HG02885 (cell line): ENCODE measurements at regions not wholly inside any gene's neighbourhood (a gene's known extent, or its start where the extent isn't known, plus 50 kb on each side); places are given as distances from the start of the nearest gene placed in this dataset.

Experiments
- ATAC-seq: cut with Tn5 transposase; IDR thresholded peaks from one replicate; pipeline ENCODE4 v1.9.1; 2021; ENCODE audit warnings: mild to moderate bottlenecking; ENCODE audit not compliant: unreplicated experiment, poor library complexity

GRCh38 chr7:112889268-112889667 lies 99.1 kb upstream of the TMEM168 start:
- ATAC-seq = no peak

DNA sequence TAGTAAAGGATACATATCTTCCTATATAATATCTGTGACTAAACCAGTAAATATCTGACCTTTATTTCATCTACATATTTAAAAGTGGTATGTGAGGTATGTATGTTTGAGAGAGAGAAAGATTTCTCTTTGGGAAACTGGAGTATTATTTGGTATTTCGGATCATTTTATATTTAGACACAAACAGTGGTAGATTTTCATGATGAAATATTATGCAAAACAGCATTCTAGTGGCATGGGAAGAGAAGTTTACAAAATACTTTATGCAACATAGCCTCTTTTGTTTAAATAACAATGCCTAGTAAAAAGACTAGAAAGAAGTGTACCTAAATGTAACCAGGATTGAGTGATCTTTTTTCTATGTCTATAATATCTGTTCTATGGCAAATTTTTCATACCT lies 98.6 kb upstream of the TMEM168 start:
- no peak for ATAC-seq

DNA sequence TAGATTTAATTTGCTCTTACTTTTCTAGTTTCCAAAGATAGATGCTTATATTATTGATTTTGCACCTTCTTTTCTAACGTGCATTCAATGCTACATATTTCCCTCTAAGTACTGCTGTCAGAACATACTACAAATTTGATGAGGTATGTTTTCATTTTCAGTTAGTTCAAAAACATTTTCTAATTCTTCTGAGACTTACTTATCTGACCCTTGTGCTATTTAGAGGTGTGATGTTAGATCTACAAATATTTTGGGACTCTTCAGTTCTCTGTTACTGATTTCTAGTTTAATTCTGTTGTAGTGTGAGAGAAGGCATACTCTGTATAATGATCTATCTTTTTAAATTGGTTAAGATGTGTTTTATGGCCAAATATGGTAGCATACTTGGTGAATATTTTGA lies 97.8 kb upstream of the TMEM168 start:
- peak; percentile 58 for ATAC-seq

GRCh38 chr7:112887337-112887736 lies 97.1 kb upstream of the TMEM168 start:
- ATAC-seq = no peak

DNA sequence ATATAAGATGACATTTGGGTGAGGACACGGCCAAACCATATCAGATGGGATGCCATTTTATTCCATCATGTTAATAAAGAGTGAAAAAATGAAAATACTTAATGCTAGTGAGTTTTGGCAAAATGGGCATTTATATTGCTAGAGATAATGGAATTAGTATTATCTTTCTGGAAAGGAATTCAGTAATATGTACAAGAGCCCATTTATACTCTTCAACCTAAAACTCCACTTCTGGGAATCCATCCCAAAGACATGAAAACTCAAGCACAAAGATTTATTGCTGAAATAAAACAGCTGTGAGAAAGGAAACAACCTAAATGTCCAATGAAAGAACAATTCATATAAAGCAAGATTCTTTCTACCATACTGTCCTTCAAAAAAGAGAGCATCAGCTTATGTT lies 96.0 kb upstream of the TMEM168 start:
- no peak for ATAC-seq

DNA sequence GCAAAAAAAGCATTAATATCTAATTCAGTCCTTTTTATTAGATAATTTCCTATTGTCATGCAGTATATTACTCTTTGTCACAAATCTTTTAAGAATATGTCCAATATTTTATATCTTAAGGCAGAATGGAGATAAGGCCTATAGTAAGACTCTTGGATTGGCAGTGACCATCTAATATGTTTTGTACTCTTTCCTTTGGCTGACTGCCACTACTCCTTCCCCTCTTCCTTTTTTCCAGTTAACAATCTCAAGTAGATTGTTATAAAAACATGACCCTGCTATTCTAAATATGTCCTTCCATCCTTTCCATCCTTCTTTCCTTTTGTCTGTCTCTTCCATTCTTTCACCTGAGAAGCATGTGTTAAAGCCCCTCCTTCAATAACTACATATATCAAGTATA lies 92.8 kb upstream of the TMEM168 start:
- ATAC-seq = no peak

DNA sequence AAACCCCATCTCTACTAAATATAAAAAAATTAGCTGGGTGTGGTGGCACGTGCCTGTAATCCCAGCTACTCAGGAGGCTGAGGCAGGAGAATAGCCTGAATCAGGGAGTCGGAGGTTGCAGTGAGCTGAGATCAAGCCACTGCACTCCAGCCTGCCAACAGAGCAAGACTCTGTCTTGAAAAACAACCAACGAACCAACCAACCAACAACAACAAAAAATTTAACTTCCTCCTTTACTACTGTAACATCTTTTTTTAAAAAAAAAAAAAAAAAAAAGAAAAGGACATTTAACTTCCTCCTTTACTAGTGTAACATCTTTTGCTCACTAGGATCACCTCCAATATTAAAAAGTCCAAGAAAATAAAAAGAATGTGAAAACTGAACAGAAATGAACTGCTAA lies 92.3 kb upstream of the TMEM168 start:
- no peak for ATAC-seq

DNA sequence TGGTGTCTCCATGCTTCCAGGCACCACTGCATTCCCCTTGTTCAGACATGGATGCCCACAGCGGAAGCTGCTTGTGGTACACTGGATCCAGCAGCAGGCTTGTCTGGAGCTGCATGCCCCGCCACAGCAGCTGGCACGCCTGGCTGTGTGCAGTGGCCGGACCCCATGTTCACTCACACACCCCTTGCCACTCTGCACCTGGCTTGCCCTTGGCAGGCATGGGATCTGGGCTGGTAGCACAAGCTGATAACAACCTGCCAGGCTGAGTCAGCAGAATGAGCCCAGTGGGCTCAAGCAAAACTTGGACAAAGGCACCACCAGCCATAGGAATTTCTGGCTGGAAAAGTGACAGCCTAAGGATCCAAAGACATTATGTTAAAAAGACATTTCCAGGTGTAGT lies 91.8 kb upstream of the TMEM168 start:
- ATAC-seq = no peak

- ATAC-seq = no peak
These were observed 90.7 kb upstream of the TMEM168 start for GRCh38 chr7:112880818-112881418.

DNA sequence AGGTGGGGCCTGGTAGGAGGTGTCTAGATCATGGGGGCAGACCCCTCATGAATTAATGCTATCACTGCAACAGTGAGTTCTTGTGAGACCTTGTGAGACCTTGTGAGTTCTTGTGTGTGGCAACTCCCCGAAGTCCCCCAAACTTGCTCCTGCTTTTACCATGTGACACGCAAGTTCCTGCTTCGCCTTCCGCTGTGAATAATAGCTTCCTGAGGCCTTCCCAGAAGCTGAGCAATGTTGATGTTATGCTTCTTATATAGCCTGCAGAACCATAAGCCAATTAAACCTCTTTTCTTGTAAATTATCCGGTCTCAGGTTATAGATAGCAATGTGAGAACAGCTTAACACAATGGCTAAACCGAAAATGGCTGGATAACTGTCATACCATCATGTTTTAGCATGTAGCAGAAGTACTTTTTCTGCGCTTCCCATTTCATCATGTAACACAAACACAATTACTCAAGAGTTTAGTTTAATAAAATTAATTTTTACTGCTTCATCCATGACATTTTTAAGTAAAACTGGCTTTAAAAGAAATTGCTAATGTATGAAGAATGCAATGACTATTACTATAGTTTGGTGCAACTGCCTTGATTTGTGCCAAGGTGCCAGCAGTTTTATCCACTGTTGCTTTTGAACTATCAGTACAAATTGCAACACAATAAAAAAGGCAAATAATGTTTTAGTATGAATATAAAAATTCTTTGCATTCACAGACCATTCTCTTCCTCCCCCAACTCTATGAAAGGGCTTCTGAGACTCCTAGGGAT lies 87.7 kb upstream of the TMEM168 start:
- ATAC-seq = no peak

- no peak for ATAC-seq
These were observed 86.7 kb upstream of the TMEM168 start for GRCh38 chr7:112876877-112877276.

GRCh38 chr7:112874909-112875308 lies 84.7 kb upstream of the TMEM168 start:
- no peak for ATAC-seq

GRCh38 chr7:112873831-112874553 lies 83.8 kb upstream of the TMEM168 start:
- ATAC-seq = peak; percentile 37

GRCh38 chr7:112869111-112869774 lies 79.0 kb upstream of the TMEM168 start:
- ATAC-seq = peak; percentile 58

DNA sequence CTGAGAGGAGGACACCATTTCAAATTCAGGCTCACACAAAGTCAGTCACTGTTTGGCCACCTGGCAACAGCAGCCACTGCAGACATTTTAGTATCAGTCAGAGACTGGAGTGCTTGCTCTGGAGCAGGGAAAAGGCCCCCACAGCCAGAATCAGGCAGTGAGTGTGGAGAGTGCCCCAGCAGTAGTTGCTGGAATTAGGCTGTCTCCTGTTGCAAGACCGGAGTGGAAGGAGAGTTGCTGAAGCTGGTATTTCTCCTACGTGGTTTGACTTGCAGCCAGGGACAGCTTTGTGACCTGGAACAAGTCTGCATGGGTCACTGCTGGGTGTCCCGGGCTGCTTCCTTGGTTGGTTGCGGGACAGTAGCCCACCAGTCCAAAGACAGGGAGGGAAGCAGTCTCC lies 78.4 kb upstream of the TMEM168 start:
- ATAC-seq = no peak

- peak; percentile 97 for ATAC-seq
These were observed 76.2 kb upstream of the TMEM168 start for GRCh38 chr7:112866424-112866823.

DNA sequence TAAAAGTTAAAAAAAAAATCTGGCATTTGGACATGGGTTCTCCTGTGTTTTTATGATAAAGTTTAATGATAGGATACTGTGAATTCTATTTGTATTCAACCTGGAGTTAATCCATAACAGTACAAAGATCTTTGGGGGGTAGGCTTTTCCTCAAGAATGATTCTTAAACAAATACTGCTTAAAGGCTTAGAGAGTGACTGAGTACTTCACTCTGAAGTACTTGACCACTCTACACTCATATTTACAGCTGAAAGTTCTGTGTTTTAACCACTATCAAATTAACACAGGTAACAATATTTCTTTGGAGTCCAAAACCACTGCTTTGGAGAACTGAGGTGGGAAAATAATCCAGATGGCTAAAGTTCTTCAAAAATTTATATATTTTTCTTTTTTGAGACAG lies 74.2 kb upstream of the TMEM168 start:
- ATAC-seq = no peak

- ATAC-seq = no peak
These were observed 68.6 kb upstream of the TMEM168 start for GRCh38 chr7:112858838-112859237.

DNA sequence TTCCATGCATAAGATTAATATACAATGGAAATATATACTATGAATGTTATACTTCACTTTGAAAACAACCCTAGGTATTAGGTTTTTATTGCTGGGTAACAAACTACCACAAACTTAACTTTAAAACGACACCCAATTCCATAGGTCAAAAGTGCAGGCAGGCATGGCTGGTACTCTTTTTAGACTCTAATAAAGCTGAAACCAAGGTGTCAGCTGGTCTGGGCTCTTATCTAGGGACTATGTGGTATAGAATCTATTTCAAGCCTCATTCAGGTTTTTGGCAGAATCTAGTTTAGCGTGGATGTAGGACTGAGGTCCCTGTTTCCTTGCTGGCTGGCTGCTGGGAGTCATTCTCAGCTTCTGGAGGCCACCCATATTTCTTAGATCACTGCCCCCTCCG lies 65.0 kb upstream of the TMEM168 start:
- ATAC-seq = no peak

DNA sequence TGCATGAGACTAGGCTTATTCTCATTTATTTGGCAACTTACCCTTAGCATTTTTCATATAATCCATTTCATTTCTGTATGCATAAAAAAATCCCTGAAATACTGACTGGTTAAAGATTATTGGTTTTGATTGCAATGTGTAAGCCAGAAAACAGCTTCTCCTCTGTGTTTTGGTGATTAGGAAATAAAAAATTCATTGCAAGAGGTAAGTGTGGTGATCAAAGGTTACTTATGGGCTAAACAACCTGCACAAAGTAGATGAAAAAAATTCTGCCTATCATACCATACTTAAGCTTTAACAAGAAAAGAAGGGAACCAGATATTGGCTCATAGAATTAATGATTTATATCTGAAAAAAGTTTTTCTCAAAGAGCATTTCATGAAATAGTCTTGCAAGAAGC lies 64.0 kb upstream of the TMEM168 start:
- no peak for ATAC-seq

DNA sequence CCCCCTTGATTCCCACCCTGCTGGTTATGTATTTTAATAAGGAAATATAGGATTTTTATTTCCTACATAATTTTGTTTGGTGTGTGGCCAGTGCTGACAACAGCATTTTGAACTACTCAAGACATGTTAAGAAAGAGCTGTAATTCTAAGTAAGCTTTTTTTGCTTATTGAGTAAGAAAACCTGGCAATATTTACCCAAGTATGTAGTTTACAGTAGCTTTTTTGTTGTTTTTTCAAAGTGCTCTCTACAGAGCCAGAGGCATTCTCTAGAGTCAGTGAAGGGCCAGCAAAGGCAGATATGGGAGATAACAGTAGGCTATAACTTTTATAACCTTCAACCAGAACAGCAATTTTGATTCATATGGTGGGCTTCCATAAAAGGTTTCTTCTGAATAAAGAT lies 63.2 kb upstream of the TMEM168 start:
- ATAC-seq = no peak
